ENCODE measurements at regions not wholly inside any gene's neighbourhood (a gene's known extent, or its start where the extent isn't known, plus 50 kb on each side); places are given as distances from the start of the nearest gene placed in this dataset.
A peak's percentile ranks its signal among the peaks of the same experiment; 100 is the strongest.

GRCh38 chr22:33221568-33221967 is 163.4 kb upstream of the SYN3 start:
- no peak for DNase-seq (ENCODE audit: low spot score)
- H3K27ac ChIP-seq: peak overlapping the region in 1 of 2 donors; percentile 29
- no peaks in the 10 kb centered on the region for H3K9me3 ChIP-seq
- TF ChIP-seq, protein P1, sequence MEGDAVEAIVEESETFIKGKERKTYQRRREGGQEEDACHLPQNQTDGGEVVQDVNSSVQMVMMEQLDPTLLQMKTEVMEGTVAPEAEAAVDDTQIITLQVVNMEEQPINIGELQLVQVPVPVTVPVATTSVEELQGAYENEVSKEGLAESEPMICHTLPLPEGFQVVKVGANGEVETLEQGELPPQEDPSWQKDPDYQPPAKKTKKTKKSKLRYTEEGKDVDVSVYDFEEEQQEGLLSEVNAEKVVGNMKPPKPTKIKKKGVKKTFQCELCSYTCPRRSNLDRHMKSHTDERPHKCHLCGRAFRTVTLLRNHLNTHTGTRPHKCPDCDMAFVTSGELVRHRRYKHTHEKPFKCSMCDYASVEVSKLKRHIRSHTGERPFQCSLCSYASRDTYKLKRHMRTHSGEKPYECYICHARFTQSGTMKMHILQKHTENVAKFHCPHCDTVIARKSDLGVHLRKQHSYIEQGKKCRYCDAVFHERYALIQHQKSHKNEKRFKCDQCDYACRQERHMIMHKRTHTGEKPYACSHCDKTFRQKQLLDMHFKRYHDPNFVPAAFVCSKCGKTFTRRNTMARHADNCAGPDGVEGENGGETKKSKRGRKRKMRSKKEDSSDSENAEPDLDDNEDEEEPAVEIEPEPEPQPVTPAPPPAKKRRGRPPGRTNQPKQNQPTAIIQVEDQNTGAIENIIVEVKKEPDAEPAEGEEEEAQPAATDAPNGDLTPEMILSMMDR (IDR thresholded peaks at IDR 0.05): no peak
- no peaks in the 10 kb centered on the region for H3K27me3 ChIP-seq
- H3K4me3 ChIP-seq: peak overlapping the region; percentile 18 to 23
- H3K36me3 ChIP-seq: no peaks in the 10 kb centered on the region
- H3K4me1 ChIP-seq: no peaks in the 10 kb centered on the region

GRCh38 chr22:33220476-33221080 is 162.4 kb upstream of the SYN3 start:
- DNase-seq (ENCODE audit: low spot score): no peak
- no peaks in the 10 kb centered on the region for H3K27me3 ChIP-seq
- H3K9me3 ChIP-seq: no peaks in the 10 kb centered on the region
- no peak overlapping the region for H3K27ac ChIP-seq
- no peaks in the 10 kb centered on the region for H3K4me1 ChIP-seq
- no peaks in the 10 kb centered on the region for H3K36me3 ChIP-seq
- H3K4me3 ChIP-seq: peak overlapping the region; percentile 18 to 23
- TF ChIP-seq, protein P1 (IDR thresholded peaks at IDR 0.05): no peak

DNA sequence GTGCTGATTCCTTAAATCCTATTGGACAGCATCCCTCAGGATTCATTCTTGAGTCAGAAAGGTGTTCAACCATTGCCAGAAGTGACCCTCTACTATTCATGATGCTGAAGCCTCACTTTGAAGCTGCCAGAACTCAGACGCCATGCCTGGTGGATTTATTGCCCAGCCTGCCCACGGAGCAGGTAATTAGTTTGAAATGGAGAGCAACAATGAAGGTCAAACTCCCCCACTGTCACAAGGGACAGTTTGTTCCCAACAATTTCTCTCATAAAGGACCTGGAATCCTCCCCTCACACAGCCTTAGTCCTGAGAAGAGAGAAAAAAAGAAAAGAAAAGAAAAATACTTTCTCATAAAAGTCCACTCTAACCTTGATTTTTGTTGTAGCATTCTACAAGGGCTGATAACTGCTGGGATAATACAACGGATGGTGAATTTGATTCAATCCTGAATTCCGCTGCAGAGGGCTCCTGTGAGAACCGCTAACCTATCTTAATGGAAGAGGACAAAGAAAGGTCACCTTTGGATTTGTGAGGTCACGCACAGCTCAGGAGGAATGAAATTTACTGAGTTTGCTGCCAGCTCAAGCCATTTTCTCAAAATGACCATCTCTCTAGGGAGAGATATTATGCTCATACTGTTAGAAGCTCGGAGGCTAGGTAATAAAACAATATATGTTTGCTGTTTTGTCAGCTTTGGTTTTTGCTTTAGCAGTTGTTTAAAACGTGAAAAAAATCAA is 161.6 kb upstream of the SYN3 start:
- no peak overlapping the region for H3K4me3 ChIP-seq
- no peak overlapping the region for H3K27ac ChIP-seq
- no peaks in the 10 kb centered on the region for H3K27me3 ChIP-seq
- no peak for DNase-seq (ENCODE audit: low spot score)
- H3K9me3 ChIP-seq: no peaks in the 10 kb centered on the region
- no peaks in the 10 kb centered on the region for H3K36me3 ChIP-seq
- TF ChIP-seq, protein P1 (IDR thresholded peaks at IDR 0.05): no peak
- no peaks in the 10 kb centered on the region for H3K4me1 ChIP-seq

DNA sequence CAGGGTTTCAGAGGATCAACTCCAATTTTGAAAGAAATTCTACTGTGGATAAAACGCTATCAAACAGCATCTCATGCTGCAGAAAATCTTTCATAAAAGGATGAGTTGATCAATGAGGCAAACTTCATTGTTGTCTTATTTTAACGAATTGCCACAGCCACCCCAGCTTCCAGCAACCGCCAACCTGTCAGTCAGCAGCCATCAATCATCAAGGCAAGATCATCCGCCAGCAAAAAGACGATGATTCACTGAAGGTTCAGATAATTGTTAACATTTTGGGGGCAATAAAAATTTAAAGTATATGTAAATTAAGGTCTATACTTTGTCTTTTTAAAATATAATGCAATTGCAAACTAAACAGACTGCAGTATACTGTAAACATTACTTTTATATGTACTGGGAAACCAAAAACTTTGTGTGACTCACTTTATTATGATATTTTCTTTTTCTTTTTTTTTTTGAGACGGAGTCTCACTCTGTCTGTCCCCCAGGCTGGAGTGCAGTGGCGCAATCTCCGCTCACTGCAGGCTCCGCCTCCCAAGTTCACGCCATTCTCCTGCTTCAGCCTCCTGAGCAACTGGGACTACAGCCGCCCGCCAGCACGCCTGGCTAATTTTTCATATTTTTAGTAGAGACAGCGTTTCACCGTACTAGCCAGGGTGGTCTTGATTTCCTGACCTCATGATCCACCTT is 155.3 kb upstream of the SYN3 start:
- Histone ChIP-seq H3K4me1 (no peaks in the 10 kb centered on the region), H3K27ac (no peak overlapping the region), H3K27me3 (no peaks in the 10 kb centered on the region), H3K4me3 (no peak overlapping the region), H3K36me3 (no peaks in the 10 kb centered on the region), H3K9me3 (no peaks in the 10 kb centered on the region)
- DNase-seq (ENCODE audit: low spot score): no peak
- TF ChIP-seq, protein P1 (IDR thresholded peaks at IDR 0.05): no peak

DNA sequence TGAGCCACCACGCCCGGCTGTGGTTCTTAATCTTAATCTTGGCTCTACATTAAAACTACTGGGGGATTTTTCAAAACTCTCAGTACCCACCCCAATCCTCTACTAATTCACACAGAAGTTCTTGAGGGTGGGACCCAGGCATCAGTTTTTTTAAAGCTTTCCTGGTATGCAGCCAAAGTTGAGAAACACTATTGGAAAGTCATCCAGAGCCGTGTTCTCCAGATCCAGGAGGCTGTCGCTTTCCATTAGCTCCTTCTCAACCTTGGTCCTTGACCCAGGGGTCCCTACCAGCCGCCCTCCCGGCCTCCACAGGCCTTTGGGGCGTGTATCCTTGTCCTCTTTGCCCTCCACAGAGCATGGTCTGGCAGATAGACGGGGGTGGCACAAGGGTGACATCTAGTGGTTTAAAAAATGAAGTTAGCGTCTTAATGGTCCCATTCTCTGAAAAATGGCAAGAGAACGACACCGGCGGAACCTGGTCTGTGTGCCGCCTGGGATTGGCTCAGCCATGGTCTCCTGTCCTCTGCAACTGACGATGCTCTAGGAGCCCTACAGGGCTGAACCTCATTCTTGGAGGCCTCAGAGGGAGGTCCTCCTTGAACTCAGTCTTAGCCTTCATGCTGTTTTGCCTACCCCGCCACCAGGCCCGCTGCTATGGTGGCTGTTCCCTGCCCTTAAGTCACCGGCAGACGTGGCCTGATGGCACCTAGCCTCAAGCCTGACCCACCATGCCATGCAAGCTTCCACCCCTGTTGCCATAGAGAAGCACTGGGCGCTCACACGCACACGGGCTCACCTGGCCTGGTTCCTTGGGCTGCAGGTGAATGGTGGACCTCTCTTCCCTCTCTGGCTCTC is 152.0 kb upstream of the SYN3 start:
- no peak for DNase-seq (ENCODE audit: low spot score)
- no peaks in the 10 kb centered on the region for H3K27me3 ChIP-seq
- H3K36me3 ChIP-seq: no peaks in the 10 kb centered on the region
- H3K4me1 ChIP-seq: no peaks in the 10 kb centered on the region
- H3K27ac ChIP-seq: no peak overlapping the region
- no peaks in the 10 kb centered on the region for H3K9me3 ChIP-seq
- TF ChIP-seq, protein P1 (IDR thresholded peaks at IDR 0.05): peak in 1 of 2 donors; percentile 69
- H3K4me3 ChIP-seq: no peak overlapping the region
